Posterior cingulate gyrus (tissue), 11 donors: ENCODE measurements at regions not wholly inside any gene's neighbourhood (a gene's known extent, or its start where the extent isn't known, plus 50 kb on each side); places are given as distances from the start of the nearest gene placed in this dataset.

Experiments used
- DNase-seq, 10 donors: peaks; one replicate each; pipeline versions ENCODE4 v3.0.0 to v3.0.0-alpha.2; 2020 to 2021; ENCODE audit warnings: mixed read lengths in 3 of 10
- intact Hi-C: fragments of 100-400 bp; cut with DNase I; formaldehyde crosslinking; loops from one replicate; pipeline ENCODE4 v1.15.1; 2023

- no peak for DNase-seq
- intact Hi-C loops: no loop called here
Measured at GRCh38 chr16:65469116-65469515, 347.3 kb upstream of the CDH11 start.

GRCh38 chr16:65468133-65468532, 346.3 kb upstream of the CDH11 start:
- intact Hi-C loops: no loop called here
- no peak for DNase-seq

DNA sequence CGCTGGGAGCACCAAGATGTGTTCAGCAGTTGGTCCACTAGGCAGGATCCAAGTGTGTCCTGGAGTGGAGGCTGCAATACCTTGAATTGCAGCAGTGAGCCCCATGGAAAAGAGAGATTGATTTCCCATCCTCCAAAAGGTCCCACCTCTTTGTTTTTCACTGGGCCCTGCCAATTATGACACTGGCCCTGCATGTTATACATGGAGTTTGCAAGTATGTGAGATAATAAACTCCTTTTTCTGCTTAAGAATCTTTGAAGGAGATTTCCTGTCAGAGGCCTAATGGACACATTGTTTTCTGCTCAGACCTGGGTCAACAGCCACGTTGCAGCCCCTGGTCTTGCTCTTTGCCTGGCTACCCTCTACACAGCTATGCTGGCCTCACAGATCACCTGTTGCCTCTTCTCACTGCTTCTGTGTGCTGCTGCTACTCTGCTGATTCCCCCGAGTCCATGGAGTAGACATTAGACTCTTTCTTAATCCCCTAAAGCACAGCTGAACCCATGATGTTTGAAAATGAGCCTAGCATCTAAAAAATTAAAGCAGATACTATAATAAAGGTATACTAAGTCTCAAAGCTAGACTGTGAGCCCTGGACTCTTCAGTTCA, 341.9 kb upstream of the CDH11 start:
- no peak for DNase-seq
- intact Hi-C loops: no loop called here

GRCh38 chr16:65457084-65457483, 335.2 kb upstream of the CDH11 start:
- no peak for DNase-seq
- intact Hi-C loops: no loop called here

DNA sequence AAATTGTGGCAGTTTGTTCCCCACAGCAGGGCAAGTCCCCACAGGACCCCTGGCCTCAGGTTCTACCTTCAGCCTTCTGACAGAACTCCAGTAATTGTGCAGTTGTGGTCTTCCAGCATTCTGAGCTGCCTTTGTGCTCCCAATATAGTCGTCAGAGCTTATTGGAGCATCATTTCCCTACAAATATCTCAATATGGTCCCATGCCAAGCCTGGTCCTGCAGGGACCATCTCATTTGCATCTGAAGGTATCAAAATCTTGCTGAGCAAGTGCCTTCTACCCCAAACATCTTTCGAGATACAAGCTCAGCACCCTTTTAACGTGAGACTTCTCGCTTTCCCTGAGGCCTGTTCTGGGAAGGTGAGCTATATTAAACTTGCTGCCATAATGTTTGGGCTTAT, 333.9 kb upstream of the CDH11 start:
- intact Hi-C loops: no loop called here
- no peak for DNase-seq

GRCh38 chr16:65453646-65454045, 331.8 kb upstream of the CDH11 start:
- no peak for DNase-seq
- intact Hi-C loops: no loop called here

GRCh38 chr16:65449526-65449925, 327.7 kb upstream of the CDH11 start:
- intact Hi-C loops: no loop called here
- no peak for DNase-seq

DNA sequence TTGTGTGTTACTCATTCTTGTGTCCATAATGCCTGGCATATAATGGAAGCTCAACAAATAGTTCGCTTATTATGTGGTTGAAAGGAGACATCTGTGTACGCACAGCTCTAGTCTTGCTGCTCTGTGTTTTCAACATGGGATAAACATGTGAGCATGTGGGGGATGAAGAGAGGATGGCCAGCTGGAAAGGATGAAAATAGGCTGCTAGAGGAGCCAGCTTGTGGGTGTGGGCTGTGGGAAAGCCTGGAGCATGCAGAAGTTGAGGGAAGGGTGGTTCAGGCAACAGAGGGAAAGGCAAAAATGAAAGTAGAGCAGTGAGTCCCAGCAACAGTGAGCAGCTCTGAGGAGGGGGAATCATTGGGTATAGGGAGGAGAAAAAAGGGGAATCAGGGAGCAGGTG, 324.6 kb upstream of the CDH11 start:
- peak in 5 of 10 donors; percentile 10 to 77 (median 28) for DNase-seq
- intact Hi-C loops: no loop called here

- no peak for DNase-seq
- intact Hi-C loops: no loop called here
Measured at GRCh38 chr16:65445313-65446260, 323.7 kb upstream of the CDH11 start.

DNA sequence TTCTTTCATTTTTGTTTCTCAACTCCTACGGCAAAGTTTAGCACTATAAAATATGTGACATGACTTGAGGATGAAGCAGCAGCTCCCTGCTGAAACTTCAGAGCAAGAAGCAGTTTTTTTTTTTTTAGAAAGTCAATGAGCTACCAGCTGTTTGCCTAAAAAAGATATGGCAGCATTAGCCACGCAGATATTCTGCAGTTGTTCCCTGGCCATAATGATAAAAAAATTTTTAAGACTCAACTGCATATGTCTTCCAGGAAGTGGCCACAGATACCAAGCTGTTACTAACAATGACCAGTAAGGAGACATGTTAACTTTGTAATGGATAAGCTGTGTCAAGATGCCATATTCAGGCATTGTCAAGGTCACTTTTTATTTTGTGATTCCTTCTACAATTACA, 319.6 kb upstream of the CDH11 start:
- intact Hi-C loops: no loop called here
- DNase-seq: no peak

DNA sequence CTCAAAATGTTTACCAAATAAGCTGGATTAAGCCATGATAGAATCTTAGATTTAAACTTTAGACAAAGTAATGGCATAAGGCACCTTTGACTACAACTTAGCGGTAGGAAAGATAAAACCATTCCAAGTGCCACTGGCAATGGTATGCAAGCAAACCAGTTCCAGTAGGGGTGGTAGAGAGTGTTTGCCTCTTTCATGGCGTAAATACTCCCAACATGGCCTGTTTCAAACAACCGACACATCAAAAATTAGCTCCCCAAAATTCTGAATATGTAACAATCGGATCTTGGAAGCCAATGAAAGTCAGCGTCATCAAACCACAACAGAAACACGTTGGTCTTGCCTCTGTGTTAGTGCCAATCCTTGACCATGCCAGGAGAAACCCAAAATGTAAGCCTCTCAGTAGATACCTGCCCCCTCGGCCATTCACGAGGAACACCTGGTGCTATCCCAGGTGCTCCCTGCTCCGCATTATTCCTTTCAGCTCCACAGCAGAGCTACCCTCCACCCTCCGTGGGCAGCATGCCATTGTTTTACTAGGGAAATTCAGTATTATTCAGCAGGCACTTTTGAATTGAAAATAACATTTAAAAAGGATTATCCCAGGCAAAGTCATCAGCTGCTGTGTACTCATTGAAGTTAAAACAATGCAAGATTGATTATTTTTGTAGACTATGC, 307.8 kb upstream of the CDH11 start:
- intact Hi-C loops: no loop called here

GRCh38 chr16:65426484-65426883, 304.6 kb upstream of the CDH11 start:
- intact Hi-C loops: no loop called here

More for the DNA sequence above, 307.8 kb upstream of the CDH11 start:
- DNase-seq: no peak

DNA sequence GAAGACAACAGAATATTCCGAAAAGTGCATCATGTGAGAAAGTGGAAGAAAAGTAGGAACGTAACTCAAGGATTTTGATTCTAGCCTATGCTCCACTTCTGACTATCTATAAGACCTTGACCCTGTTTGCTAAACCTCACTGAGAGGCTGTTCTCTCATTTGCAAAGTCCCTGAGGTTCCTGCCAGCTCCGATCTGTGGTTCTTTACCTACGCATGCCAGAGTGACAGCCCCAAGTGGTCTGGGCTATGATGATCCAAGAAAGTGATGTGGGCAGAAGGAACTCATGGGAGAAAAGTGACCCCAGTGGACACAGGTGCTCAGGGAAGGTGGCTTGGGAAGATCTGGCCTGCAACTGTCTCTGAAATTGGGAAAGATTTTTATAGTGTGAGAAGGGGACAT, 301.1 kb upstream of the CDH11 start:
- intact Hi-C loops: no loop called here
- DNase-seq: no peak

More at GRCh38 chr16:65426484-65426883, 304.6 kb upstream of the CDH11 start:
- DNase-seq: no peak

DNA sequence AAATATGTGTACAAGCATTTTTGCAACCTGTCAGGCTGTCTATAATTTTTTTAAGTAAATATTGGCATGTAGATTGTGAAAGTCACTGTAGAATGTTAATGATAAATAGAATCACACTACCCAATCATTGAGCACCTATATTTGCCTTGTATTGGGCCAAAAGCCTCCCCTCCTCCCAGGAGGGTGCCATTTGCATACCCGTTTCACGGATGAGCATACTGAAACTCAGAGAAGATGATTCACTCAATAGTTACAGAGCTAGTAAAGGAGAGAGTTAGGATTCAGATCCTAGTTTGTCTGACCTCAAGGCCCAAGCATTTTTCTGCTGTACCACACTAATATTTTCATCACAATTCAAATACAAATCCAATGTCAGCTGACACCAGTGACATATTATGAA, 299.7 kb upstream of the CDH11 start:
- intact Hi-C loops: no loop called here
- no peak for DNase-seq

- intact Hi-C loops: no loop called here
Measured at GRCh38 chr16:65418435-65418834, 296.6 kb upstream of the CDH11 start.

GRCh38 chr16:65415460-65415859, 293.6 kb upstream of the CDH11 start:
- intact Hi-C loops: no loop called here
- no peak for DNase-seq

More at GRCh38 chr16:65418435-65418834, 296.6 kb upstream of the CDH11 start:
- no peak for DNase-seq

- intact Hi-C loops: no loop called here
- DNase-seq: no peak
Measured at GRCh38 chr16:65414284-65414984, 292.6 kb upstream of the CDH11 start.

DNA sequence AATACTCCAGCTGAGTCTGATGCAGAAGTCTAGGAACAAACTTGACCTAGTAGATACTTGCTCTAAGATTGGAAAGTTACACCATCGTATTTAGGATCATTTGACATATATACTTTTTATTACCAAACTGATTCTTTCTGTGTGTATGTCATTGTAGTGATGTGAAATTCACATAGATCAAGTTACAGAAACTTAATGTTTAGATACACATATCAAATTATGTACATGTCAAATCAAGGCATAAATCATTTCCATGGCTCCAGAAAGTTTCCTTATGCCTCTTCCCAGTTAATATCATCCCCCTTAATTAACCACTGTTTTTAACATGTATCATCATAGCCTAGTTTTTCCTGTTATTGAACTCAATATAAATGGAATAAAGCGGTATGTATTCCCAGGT, 292.0 kb upstream of the CDH11 start:
- no peak for DNase-seq
- intact Hi-C loops: no loop called here

DNA sequence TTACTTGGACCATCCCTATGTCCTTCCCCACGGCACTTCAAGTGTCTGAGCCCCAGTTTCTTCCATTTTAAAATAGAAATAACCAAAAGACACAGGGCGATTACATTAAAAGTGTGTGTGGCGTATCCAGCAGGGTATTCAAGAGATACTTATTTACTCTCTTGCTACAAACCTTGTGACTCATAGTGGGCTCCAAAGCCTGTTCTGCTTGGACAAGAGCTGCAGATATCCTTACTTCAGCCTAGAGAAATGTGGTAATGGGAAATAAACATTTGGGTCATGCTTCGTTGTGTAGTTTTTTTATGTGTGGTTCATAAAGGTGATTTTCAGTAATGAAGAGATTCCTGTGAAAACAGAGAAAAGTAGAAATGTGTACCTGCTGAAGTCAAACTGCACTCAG, 288.9 kb upstream of the CDH11 start:
- intact Hi-C loops: no loop called here
- no peak for DNase-seq

GRCh38 chr16:65409510-65409909, 287.6 kb upstream of the CDH11 start:
- intact Hi-C loops: no loop called here

DNA sequence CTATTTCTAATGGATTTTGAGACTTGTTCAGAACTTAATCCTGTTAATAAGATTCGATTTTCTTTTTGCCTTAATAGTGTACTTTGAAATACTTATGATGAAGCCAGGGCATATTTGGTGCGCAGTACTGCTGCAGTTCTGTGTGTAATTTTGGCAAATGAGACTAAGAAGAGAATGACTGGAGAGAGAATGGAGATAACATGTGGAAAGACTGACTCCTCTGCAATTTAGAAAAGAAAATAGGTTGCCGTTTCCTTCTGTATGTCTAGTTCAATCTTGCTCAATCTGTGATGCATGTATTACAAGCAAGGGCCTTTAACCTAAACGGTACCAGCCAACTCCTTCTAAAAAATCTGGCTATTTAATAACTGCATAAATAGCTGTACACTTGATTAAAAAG, 285.1 kb upstream of the CDH11 start:
- intact Hi-C loops: no loop called here

More at GRCh38 chr16:65409510-65409909, 287.6 kb upstream of the CDH11 start:
- no peak for DNase-seq

More for the DNA sequence above, 285.1 kb upstream of the CDH11 start:
- DNase-seq: no peak
